ENCODE measurements at regions not wholly inside any gene's neighbourhood (a gene's known extent, or its start where the extent isn't known, plus 50 kb on each side); places are given as distances from the start of the nearest gene placed in this dataset.

GRCh38 chr3:72436863-72437592 is 411.2 kb downstream of the SHQ1 start:
- Histone ChIP-seq H3K4me1 (ENCODE audit: insufficient read depth, low read length) (peaks cover 33% of the 10 kb centered on the region), H3K36me3 (ENCODE audit: insufficient read depth, low read length) (no peaks in the 10 kb centered on the region), H3K9ac (ENCODE audit: low read length) (no peak overlapping the region), H3K27ac (ENCODE audit: low read depth, low read length) (no peak overlapping the region), H3K4me3 (ENCODE audit: low read depth in 1 of 2, low read length in 2 of 2) (no peak overlapping the region), H3K27me3 (ENCODE audit: control insufficient read depth in 1 of 2, insufficient read depth in 2 of 2, low read length in 2 of 2) (no peaks in the 10 kb centered on the region), H3K9me3 (ENCODE audit: low read length) (no peaks in the 10 kb centered on the region)

GRCh38 chr3:72434296-72434695 is 413.9 kb downstream of the SHQ1 start:
- H3K36me3 ChIP-seq (ENCODE audit: insufficient read depth, low read length), result no peaks in the 10 kb centered on the region
- H3K9me3 ChIP-seq (ENCODE audit: low read length), result no peaks in the 10 kb centered on the region
- H3K27me3 ChIP-seq (ENCODE audit: control insufficient read depth in 1 of 2, insufficient read depth in 2 of 2, low read length in 2 of 2), result no peaks in the 10 kb centered on the region
- no peak overlapping the region for H3K27ac ChIP-seq (ENCODE audit: low read depth, low read length)
- peaks cover 31% of the 10 kb centered on the region for H3K4me1 ChIP-seq (ENCODE audit: insufficient read depth, low read length)
- no peak overlapping the region for H3K4me3 ChIP-seq (ENCODE audit: low read depth in 1 of 2, low read length in 2 of 2)
- H3K9ac ChIP-seq (ENCODE audit: low read length), result no peak overlapping the region

- Histone ChIP-seq H3K9me3 (ENCODE audit: low read length) (no peaks in the 10 kb centered on the region), H3K9ac (ENCODE audit: low read length) (no peak overlapping the region), H3K27me3 (ENCODE audit: control insufficient read depth in 1 of 2, insufficient read depth in 2 of 2, low read length in 2 of 2) (no peaks in the 10 kb centered on the region), H3K27ac (ENCODE audit: low read depth, low read length) (no peak overlapping the region), H3K36me3 (ENCODE audit: insufficient read depth, low read length) (no peaks in the 10 kb centered on the region), H3K4me1 (ENCODE audit: insufficient read depth, low read length) (peaks cover 19% of the 10 kb centered on the region), H3K4me3 (ENCODE audit: low read depth in 1 of 2, low read length in 2 of 2) (no peak overlapping the region)
These were observed 416.0 kb downstream of the SHQ1 start for GRCh38 chr3:72432246-72432645.

GRCh38 chr3:72429589-72430353 is 418.5 kb downstream of the SHQ1 start:
- no peak overlapping the region for H3K27ac ChIP-seq (ENCODE audit: low read depth, low read length)
- H3K4me1 ChIP-seq (ENCODE audit: insufficient read depth, low read length), result peaks cover 32% of the 10 kb centered on the region
- H3K27me3 ChIP-seq (ENCODE audit: control insufficient read depth in 1 of 2, insufficient read depth in 2 of 2, low read length in 2 of 2), result no peaks in the 10 kb centered on the region
- H3K4me3 ChIP-seq (ENCODE audit: low read depth in 1 of 2, low read length in 2 of 2), result no peak overlapping the region
- no peaks in the 10 kb centered on the region for H3K36me3 ChIP-seq (ENCODE audit: insufficient read depth, low read length)
- H3K9me3 ChIP-seq (ENCODE audit: low read length), result no peaks in the 10 kb centered on the region
- no peak overlapping the region for H3K9ac ChIP-seq (ENCODE audit: low read length)

- no peaks in the 10 kb centered on the region for H3K9me3 ChIP-seq (ENCODE audit: low read length)
- peaks cover 32% of the 10 kb centered on the region for H3K4me1 ChIP-seq (ENCODE audit: insufficient read depth, low read length)
- H3K4me3 ChIP-seq (ENCODE audit: low read depth in 1 of 2, low read length in 2 of 2), result no peak overlapping the region
- no peak overlapping the region for H3K27ac ChIP-seq (ENCODE audit: low read depth, low read length)
- H3K36me3 ChIP-seq (ENCODE audit: insufficient read depth, low read length), result no peaks in the 10 kb centered on the region
- no peaks in the 10 kb centered on the region for H3K27me3 ChIP-seq (ENCODE audit: control insufficient read depth in 1 of 2, insufficient read depth in 2 of 2, low read length in 2 of 2)
- no peak overlapping the region for H3K9ac ChIP-seq (ENCODE audit: low read length)
These were observed 419.4 kb downstream of the SHQ1 start for GRCh38 chr3:72428803-72429202.

- H3K9ac ChIP-seq (ENCODE audit: low read length), result no peak overlapping the region
- no peak overlapping the region for H3K27ac ChIP-seq (ENCODE audit: low read depth, low read length)
- H3K27me3 ChIP-seq (ENCODE audit: control insufficient read depth in 1 of 2, insufficient read depth in 2 of 2, low read length in 2 of 2), result no peaks in the 10 kb centered on the region
- no peaks in the 10 kb centered on the region for H3K9me3 ChIP-seq (ENCODE audit: low read length)
- no peak overlapping the region for H3K4me3 ChIP-seq (ENCODE audit: low read depth in 1 of 2, low read length in 2 of 2)
- H3K36me3 ChIP-seq (ENCODE audit: insufficient read depth, low read length), result no peaks in the 10 kb centered on the region
- H3K4me1 ChIP-seq (ENCODE audit: insufficient read depth, low read length), result peaks cover 30% of the 10 kb centered on the region
These were observed 420.6 kb downstream of the SHQ1 start for GRCh38 chr3:72427624-72428023.

GRCh38 chr3:72426618-72427397 is 421.4 kb downstream of the SHQ1 start:
- Histone ChIP-seq H3K4me1 (ENCODE audit: insufficient read depth, low read length) (peaks cover 25% of the 10 kb centered on the region), H3K36me3 (ENCODE audit: insufficient read depth, low read length) (no peaks in the 10 kb centered on the region), H3K9me3 (ENCODE audit: low read length) (no peaks in the 10 kb centered on the region), H3K9ac (ENCODE audit: low read length) (no peak overlapping the region), H3K4me3 (ENCODE audit: low read depth in 1 of 2, low read length in 2 of 2) (no peak overlapping the region), H3K27ac (ENCODE audit: low read depth, low read length) (no peak overlapping the region), H3K27me3 (ENCODE audit: control insufficient read depth in 1 of 2, insufficient read depth in 2 of 2, low read length in 2 of 2) (no peaks in the 10 kb centered on the region)

- H3K27ac ChIP-seq (ENCODE audit: low read depth, low read length), result no peak overlapping the region
- no peaks in the 10 kb centered on the region for H3K27me3 ChIP-seq (ENCODE audit: control insufficient read depth in 1 of 2, insufficient read depth in 2 of 2, low read length in 2 of 2)
- H3K4me3 ChIP-seq (ENCODE audit: low read depth in 1 of 2, low read length in 2 of 2), result no peak overlapping the region
- H3K4me1 ChIP-seq (ENCODE audit: insufficient read depth, low read length), result peaks cover 20% of the 10 kb centered on the region
- H3K36me3 ChIP-seq (ENCODE audit: insufficient read depth, low read length), result no peaks in the 10 kb centered on the region
- no peak overlapping the region for H3K9ac ChIP-seq (ENCODE audit: low read length)
- no peaks in the 10 kb centered on the region for H3K9me3 ChIP-seq (ENCODE audit: low read length)
These were observed 424.6 kb downstream of the SHQ1 start for GRCh38 chr3:72423643-72424042.

- Histone ChIP-seq H3K9ac (ENCODE audit: low read length) (no peak overlapping the region), H3K9me3 (ENCODE audit: low read length) (no peaks in the 10 kb centered on the region), H3K27me3 (ENCODE audit: control insufficient read depth in 1 of 2, insufficient read depth in 2 of 2, low read length in 2 of 2) (no peaks in the 10 kb centered on the region), H3K4me1 (ENCODE audit: insufficient read depth, low read length) (peaks cover 18% of the 10 kb centered on the region), H3K4me3 (ENCODE audit: low read depth in 1 of 2, low read length in 2 of 2) (no peak overlapping the region), H3K27ac (ENCODE audit: low read depth, low read length) (no peak overlapping the region), H3K36me3 (ENCODE audit: insufficient read depth, low read length) (no peaks in the 10 kb centered on the region)
These were observed 426.5 kb downstream of the SHQ1 start for GRCh38 chr3:72421786-72422185.

- Histone ChIP-seq H3K27ac (ENCODE audit: low read depth, low read length) (no peak overlapping the region), H3K27me3 (ENCODE audit: control insufficient read depth in 1 of 2, insufficient read depth in 2 of 2, low read length in 2 of 2) (no peaks in the 10 kb centered on the region), H3K9me3 (ENCODE audit: low read length) (no peaks in the 10 kb centered on the region), H3K4me1 (ENCODE audit: insufficient read depth, low read length) (peaks cover 12% of the 10 kb centered on the region), H3K4me3 (ENCODE audit: low read depth in 1 of 2, low read length in 2 of 2) (no peak overlapping the region), H3K9ac (ENCODE audit: low read length) (no peak overlapping the region), H3K36me3 (ENCODE audit: insufficient read depth, low read length) (no peaks in the 10 kb centered on the region)
These were observed 427.1 kb downstream of the SHQ1 start for GRCh38 chr3:72421126-72421525.

GRCh38 chr3:72418856-72419255 is 429.4 kb downstream of the SHQ1 start:
- Histone ChIP-seq H3K9ac (ENCODE audit: low read length) (no peak overlapping the region), H3K36me3 (ENCODE audit: insufficient read depth, low read length) (no peaks in the 10 kb centered on the region), H3K27me3 (ENCODE audit: control insufficient read depth in 1 of 2, insufficient read depth in 2 of 2, low read length in 2 of 2) (no peaks in the 10 kb centered on the region), H3K4me3 (ENCODE audit: low read depth in 1 of 2, low read length in 2 of 2) (no peak overlapping the region), H3K4me1 (ENCODE audit: insufficient read depth, low read length) (peaks cover 4% of the 10 kb centered on the region), H3K9me3 (ENCODE audit: low read length) (no peaks in the 10 kb centered on the region), H3K27ac (ENCODE audit: low read depth, low read length) (no peak overlapping the region)

Data from muscle layer of colon (tissue), 2 donors.